ENCODE measurements at regions not wholly inside any gene's neighbourhood (a gene's known extent, or its start where the extent isn't known, plus 50 kb on each side); places are given as distances from the start of the nearest gene placed in this dataset.

DNA sequence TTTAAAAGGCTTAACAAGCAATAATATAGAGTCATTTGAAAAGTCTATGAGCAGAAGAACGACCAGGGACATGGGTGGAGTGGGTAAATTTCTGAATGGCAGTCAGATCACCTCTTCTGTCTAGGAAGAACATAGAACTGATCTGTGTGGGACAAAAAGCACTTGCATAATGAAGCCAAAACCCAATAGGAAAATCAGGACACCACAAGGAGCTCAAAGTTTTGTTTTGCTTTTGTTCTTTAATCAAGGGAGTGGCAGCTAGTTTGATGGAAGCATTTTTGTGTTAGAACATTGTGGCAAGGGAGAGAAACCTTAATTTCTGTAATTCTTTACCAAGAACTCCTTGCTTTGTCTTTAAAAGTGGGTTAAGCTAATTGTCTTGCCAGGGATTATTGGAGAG lies 240.2 kb upstream of the TANK start:
- DNase-seq (ENCODE audit: extremely low read depth in 1 of 11, low read depth in 9 of 11, low spot score in 4 of 11) = no peak

DNA sequence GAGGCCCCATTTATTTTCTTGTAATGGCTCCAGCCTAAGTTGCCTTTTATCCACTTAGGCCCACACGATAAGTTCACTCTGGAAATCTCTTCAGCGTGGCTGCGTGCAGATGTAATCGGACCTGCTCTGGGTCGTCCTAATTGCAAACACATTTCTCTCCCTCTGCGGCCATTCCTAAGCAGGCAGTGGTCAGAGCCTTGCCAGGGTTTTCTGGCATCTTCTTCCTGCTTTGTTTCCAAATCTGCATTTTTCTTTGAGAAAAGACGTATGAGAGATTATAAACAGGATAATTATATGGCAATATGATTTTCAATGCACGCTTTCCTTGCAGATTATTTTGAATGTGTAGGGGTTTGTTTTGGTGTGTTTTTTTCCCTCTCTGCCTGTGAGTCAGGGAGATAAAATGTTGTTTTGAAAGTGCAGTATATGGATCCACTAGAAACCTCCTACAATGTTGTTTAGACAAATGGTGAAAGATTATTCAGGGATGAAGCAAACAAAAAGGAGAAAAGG lies 239.4 kb upstream of the TANK start:
- no peak for DNase-seq (ENCODE audit: extremely low read depth in 1 of 11, low read depth in 9 of 11, low spot score in 4 of 11)

DNA sequence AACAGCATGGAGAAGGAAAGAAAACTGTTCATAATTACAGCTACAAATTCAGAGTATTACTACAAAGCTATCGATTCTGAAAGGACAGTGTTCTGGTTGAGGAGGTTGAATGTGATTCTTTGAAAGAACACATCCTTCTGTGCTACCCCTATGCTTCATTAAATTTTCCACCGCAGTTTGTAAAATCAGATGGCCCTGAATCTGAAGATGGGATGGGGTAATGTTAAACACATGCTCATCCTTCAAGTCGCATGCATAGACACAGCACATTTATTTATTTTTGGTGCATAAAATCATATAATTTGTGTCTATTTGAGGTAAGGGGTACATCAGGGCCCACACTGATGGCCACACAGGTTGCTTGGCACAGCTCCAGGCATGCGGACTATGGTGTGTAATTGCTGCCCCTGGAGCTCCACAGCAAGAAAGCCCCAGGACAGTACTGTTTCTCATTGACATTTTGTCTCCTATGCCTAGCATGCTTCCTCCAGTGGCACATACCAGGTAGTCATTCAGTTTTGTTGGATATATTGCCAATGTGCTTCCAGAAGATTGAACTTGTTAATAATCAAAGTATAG lies 238.8 kb upstream of the TANK start:
- no peak for DNase-seq (ENCODE audit: extremely low read depth in 1 of 11, low read depth in 9 of 11, low spot score in 4 of 11)

DNA sequence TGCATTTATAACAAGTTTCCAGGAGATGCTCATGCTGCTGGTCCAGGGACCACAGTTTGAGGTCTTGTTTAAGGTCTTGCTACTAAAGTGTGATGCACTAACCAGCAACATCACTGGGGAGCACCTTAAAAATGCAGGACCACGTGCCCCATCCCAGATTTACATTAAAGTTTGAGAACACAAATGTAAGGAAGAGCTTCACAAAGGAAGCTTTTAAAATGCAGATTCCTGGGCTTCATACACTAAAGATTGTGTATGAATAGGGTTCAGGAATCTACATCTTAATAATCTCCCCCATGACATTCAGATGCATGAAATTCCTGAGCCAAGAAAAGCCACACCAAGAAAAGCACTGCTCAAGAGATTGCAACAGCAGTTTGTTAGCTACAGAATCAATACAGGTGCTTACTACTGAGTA lies 235.3 kb upstream of the TANK start:
- no peak for DNase-seq (ENCODE audit: extremely low read depth in 1 of 11, low read depth in 9 of 11, low spot score in 4 of 11)

DNA sequence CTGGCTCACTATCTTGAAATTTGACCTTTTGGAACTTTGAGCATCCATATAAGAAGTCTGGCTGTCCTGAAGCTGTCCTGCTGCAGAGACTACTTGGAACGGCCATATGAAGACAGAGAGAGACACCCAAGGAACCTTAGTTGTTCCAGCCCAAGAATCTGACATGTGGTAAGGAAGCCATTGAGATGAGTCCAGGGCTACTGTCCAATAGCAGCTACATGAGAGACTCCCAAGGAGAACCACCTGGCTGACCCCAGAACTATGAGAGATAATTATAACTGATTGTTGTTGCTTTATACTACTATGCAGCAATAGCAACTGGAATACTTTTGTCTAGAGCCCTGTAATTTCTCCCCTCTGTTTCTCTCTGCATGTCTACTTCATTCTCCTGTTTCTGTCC lies 234.3 kb upstream of the TANK start:
- DNase-seq (ENCODE audit: extremely low read depth in 1 of 11, low read depth in 9 of 11, low spot score in 4 of 11) = no peak

DNA sequence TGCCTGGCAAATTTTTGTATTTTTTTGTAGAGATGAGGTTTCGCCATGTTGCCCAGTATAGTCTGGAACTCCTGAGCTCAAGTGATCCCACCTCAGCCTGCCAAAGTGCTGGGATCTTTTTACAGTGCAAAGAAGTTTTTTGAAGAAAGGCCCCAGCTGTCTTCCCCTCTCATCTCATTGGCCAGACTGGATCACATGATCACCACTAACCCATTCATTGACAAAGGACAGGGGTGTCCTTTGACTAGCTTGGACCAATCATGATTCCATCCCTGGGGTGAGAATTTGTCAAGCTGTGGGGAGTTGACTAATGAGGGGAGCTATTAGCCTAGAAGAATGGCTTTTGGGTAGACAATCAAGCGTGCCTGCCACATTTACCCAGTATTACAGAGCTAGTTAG lies 232.9 kb upstream of the TANK start:
- DNase-seq (ENCODE audit: extremely low read depth in 1 of 11, low read depth in 9 of 11, low spot score in 4 of 11) = no peak

DNA sequence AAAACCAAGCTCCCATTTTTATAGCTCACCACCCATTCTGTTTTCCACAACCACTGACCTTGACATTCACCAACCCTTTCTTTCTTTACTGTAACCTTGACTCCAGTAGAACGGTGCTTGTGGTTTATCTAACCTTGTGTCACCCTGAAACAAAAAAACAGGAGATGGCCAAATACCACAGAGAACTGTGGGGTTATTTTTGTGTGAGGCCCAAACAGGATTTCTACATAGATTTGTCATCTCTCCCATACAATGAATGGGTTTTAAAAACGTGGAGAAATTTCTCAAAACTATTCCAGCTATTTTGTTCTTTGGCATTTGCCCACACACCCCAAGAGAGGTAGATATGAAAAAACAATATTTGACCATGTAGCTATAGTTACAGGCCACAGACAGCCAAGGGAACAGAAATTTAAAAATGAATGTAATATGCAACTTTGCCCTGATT lies 231.3 kb upstream of the TANK start:
- no peak for DNase-seq (ENCODE audit: extremely low read depth in 1 of 11, low read depth in 9 of 11, low spot score in 4 of 11)

DNA sequence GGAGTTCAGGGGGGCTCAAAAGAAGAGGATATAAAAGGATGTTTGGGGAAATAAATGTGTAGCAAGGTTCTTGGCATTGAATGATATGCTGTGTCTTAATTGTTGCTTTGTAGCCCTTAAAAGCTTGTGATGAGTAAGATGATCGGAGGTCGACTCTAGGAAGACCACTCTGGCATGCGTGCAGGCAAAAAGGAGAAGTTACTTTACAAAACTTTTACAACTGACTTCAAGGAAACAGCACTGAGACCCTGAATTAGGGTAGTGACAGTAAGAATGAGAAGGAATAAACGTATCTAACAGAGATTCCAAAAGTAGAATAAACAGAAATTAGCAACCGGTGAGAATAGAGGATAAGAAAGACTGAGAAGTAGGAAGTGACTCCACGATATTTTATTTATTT lies 228.7 kb upstream of the TANK start:
- DNase-seq (ENCODE audit: extremely low read depth in 1 of 11, low read depth in 9 of 11, low spot score in 4 of 11) = no peak

DNA sequence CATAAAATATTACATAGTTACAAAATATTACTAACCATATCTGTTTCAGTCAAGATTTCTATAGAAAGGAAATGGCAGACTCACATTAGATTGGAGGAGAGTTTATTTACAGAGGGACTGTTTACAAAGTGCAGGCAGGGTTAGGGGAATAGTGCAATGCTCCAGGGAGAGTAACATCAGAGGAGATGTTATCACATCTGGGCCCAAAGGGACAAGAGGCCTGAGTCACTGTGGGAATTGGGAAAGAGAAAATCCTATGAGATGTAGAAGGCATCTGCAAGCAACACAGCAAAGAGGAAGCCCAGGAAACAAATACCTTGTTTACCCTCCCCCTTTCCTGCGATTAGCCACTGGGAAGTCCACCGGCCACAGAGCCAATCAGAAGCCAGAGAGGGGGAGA lies 227.3 kb upstream of the TANK start:
- DNase-seq (ENCODE audit: extremely low read depth in 1 of 11, low read depth in 9 of 11, low spot score in 4 of 11) = no peak

DNA sequence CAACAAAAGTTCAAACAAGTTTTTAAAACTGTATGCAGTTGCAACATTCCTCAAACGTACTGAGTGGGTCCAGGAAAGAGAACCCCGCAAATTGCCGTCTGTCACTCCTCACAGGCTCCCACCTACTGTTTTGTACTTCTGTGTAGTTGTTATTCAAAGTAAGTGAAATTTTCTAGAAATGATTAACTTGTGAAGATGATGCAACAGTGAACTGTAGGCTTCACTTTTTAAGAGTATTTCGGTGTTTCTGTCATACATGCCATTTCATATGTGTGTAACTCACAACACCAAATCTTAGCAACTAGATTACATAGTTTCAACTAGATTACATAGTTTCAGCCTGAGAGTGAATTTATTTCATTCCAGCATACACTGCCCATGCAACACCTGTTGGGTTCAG lies 226.0 kb upstream of the TANK start:
- DNase-seq (ENCODE audit: extremely low read depth in 1 of 11, low read depth in 9 of 11, low spot score in 4 of 11) = no peak

DNA sequence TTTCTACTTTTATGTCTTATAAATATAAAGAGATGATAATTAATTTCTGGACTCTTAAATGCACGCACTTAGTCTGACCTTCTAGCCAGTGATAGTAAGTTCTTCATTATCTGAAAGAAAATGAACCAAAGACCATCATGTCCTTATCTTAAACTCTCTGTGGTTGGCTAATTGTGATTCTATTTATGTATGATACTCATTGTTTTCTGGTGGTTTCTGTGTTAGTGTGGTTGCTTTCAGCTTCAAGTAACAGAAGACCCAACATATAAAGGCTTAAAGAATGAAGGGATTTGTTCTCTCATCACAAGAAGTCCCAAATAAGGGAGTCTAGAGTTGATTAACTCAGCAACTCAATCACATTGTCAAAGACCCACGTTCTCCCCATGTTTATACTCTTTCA lies 225.2 kb upstream of the TANK start:
- DNase-seq (ENCODE audit: extremely low read depth in 1 of 11, low read depth in 9 of 11, low spot score in 4 of 11) = no peak

DNA sequence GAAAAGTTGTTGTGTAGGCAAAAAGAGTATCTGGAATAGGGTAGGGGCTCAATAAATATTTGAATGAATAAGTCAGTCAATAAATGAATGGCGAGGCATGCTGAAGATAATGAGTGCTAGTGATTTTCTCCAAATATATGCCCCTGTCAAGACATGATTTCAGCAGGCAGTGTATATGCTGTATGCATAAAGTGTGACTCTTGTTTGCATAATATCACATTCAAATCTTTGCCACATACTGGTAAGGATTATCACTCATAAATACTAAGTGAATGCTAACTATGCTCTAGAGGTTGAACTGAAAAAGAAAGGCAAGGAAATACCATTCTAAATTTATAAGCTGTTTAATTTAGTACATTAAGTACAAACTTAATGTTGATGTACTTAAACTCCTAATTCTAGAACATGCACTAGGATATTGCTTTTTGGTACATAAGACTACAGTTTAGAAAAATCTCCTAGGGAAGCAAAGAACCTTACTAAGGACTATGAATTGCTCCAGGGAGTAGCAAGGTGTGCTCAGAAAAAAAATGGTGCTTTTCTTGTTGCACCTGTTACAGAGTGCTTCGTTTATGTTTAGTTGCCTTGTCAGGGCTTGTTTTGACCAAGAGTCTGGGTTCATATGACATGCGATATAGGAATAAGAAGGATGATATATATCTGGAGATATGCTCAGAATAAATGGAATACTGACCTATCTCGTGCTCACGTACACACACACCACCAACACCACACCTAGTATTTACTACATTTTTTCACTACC lies 224.0 kb upstream of the TANK start:
- no peak for DNase-seq (ENCODE audit: extremely low read depth in 1 of 11, low read depth in 9 of 11, low spot score in 4 of 11)

DNA sequence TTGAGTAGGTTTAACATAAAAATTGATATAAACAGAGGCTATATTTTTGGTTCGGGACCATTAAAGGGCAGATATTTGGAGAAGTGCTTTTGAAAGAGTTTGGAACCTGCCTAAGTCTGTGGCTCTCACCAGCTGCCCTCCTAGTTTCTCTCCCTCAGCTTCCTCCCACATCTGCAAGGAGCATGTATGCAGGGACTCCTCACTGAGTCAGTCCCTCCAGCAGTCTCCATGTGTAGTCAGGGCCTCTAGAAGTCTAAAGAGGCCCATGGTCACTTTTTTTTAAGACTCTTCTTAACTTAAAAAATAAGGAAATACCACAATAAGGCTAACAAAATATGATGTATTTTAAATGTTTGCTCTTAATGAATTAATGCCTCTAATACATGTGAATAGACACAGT lies 220.0 kb upstream of the TANK start:
- no peak for DNase-seq (ENCODE audit: extremely low read depth in 1 of 11, low read depth in 9 of 11, low spot score in 4 of 11)

DNA sequence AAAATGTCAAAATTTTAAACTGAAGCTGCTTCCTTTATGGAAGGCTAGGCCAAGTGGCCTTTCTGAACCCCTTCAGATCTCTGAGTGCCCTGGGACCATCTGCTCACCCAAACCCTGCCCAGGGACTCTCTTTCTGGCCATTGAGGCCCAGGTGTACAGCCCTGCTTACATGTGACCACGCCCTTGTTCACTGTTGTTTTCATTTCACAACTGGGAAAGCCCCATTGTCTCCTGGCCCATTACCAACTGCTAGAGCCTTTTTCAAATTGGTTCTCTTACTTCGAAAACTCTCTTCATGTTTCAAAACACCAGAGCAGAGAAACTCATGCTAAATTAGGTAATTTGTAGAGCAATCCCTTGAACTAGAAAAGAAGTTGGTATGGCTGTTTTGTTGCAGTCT lies 219.5 kb upstream of the TANK start:
- no peak for DNase-seq (ENCODE audit: extremely low read depth in 1 of 11, low read depth in 9 of 11, low spot score in 4 of 11)

DNA sequence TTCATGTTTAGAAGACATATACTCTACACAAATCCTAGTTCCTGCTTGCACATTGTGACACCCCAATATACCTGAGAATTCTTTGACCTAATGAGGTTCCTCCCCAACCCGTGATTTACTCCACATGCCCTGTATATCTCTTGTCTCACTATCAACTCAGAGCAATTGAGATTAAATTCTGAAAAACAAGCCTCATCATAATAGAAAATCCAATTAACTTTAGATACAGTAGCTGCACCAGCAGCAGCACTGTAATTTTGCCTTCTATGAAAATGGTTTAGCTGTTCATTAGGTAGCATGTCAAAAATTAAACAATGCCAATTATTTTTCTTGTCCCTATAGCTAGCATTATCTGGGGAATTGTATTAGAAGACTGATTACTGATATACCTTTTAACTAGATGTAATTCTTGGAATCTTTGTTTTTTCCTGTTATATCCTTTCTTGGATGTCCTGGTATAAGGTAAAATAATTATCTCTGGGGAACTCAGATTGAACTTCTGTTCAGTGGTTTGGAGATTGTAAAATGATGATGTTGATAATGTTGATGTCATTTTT lies 218.9 kb upstream of the TANK start:
- DNase-seq (ENCODE audit: extremely low read depth in 1 of 11, low read depth in 9 of 11, low spot score in 4 of 11) = no peak

DNA sequence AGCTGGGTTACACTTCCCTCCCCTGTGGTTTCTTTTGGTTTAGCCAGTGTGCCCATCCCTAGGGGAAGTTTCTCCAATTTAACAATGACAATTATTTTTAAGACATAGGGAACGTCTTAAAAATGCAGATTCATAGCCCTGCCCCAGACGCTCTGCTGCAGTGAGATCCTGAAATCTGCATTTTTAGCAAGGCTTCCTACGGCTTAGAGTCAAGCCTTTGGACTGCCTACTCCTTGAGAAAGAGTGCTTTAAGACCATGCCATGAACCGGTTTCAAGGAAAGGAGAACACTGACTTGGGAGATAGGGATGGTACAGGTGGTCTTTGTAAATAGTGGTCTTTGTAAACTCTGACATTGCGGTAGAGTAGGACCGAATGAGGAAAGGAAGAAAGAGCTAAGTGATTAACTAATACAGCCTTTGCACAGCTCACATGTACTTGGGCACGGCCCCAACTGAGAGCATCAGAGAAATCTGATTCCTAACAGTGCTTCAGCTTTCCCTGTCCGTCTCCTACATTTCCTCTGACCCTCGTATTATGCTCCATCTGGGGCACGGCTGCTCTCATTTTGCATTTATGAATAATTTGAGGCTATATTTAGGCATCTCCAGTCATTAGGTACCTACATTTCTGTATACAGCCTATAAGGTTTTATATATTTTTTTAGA lies 217.6 kb upstream of the TANK start:
- no peak for DNase-seq (ENCODE audit: extremely low read depth in 1 of 11, low read depth in 9 of 11, low spot score in 4 of 11)

DNA sequence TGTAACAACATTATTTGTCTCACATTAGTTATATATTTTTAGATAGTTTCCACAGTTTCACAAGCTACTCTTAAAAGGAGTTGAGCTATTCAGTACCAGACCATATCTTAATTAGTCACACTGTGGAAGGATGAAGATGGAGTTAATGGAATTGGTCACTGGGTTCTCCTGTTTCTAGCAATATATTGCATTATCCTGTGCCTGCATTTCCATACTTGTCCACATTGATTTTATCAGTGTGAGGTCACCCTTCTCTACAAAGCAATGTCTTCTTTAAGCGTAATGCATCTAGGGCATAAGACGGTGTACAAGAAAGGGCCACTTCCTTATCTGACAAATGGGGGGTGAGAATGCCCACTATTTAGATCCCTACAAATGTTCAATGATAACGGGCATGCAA lies 216.8 kb upstream of the TANK start:
- DNase-seq (ENCODE audit: extremely low read depth in 1 of 11, low read depth in 9 of 11, low spot score in 4 of 11) = no peak

DNA sequence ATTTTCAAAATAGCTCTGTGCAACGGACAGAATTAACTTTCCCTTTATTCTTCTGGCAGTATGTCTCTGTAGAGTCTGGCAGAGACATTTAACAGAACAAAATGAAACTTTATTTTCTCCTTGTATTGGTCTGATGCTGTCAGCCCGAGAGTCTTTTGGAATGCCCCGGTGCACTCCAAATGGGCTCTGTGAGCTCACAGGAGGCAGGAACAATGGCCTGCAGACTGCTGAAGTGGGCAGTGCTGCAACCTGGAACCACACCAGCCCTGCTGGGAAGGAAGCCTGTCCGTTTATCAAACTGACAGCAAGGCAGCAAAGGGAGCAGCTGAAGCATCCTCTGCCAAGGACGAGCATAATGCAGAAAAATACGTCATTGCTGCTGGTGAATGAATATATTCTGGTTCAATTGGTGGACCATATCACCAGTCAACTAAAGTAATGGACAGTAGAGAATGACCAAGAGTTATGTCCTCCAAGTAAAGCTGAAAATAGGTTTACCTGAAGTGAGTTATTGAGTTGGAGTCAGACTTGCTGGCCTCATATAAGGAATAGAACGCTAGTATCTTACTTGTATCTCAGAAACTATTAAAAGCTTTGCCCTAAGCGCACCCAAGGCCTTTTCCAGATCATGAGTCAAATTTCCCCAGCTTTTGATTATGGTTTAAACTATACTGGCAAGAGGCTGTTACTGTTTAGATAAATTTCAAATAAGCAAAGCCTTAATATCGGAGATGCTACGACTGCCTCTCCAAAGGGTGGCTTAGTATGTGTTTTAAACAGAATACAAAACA lies 207.6 kb upstream of the TANK start:
- DNase-seq (ENCODE audit: extremely low read depth in 1 of 11, low read depth in 9 of 11, low spot score in 4 of 11) = peak in 1 of 11 donors; percentile 16

DNA sequence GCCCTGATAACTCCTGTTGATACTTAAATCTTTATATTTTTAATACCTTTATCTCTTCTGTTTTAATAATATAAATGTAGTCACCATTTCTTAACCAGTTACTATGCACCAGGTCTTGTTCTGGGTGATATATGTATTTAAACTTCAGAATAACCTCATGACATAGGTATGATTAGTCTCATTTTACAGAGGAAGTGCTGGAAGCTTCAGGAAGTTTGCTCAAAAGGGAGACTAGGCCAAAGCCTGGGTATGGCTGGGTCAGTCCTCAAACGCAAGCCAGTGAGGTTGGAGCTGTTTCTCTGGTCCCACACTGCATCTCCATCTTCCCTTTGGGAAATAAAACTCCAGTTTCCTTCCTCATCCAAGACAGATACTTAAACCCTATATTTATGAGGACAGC lies 204.7 kb upstream of the TANK start:
- DNase-seq (ENCODE audit: extremely low read depth in 1 of 11, low read depth in 9 of 11, low spot score in 4 of 11) = no peak
